Spleen (tissue), 11 donors: ENCODE measurements at regions not wholly inside any gene's neighbourhood (a gene's known extent, or its start where the extent isn't known, plus 50 kb on each side); places are given as distances from the start of the nearest gene placed in this dataset.

ENCODE experiments used
- DNase-seq: peaks from one replicate; pipeline ENCODE4 v3.0.0-alpha.2; 2020
- H3K27ac ChIP-seq, 8 donors: fragments of 200-600 bp; sonication (generic) in 7 of 8; 1 replicate in 4 of 8; 2 replicates in 4 of 8; pipeline versions ENCODE4 v1.5.0 to v1.8.0; 2016 to 2021; ENCODE audit warnings: inconsistent platforms in 4 of 8, mild to moderate bottlenecking in 4 of 8, moderate library complexity in 1 of 8
- H3K27me3 ChIP-seq, 7 donors: fragments of 200-600 bp; sonication (generic) in 6 of 7; replicated peaks in 1 of 7; 1 replicate in 4 of 7; 2 replicates in 3 of 7; pipeline versions ENCODE4 v1.5.0 to v1.8.0; 2016 to 2021; ENCODE audit warnings: inconsistent platforms in 3 of 7, mild to moderate bottlenecking in 1 of 7
- H3K36me3 ChIP-seq, 6 donors: fragments of 200-600 bp; sonication (generic) in 5 of 6; 1 replicate in 4 of 6; 2 replicates in 2 of 6; pipeline versions ENCODE4 v1.5.0 to v1.8.0; 2016 to 2021; ENCODE audit warnings: inconsistent platforms in 2 of 6
- H3K4me1 ChIP-seq, 6 donors: fragments of 200-600 bp; sonication (generic) in 5 of 6; 1 replicate in 3 of 6; 2 replicates in 3 of 6; pipeline versions ENCODE4 v1.5.0 to v1.8.0; 2016 to 2021; ENCODE audit warnings: inconsistent platforms in 3 of 6
- H3K4me3 ChIP-seq, 8 donors: fragments of 200-600 bp; sonication (generic) in 7 of 8; 1 replicate in 4 of 8; 2 replicates in 4 of 8; pipeline versions ENCODE4 v1.5.0 to v1.8.0; 2016 to 2021; ENCODE audit warnings: inconsistent platforms in 4 of 8, mild to moderate bottlenecking in 4 of 8, moderate library complexity in 2 of 8
- H3K9me3 ChIP-seq, 8 donors: fragments of 200-600 bp; sonication (generic) in 7 of 8; 1 replicate in 4 of 8; 2 replicates in 4 of 8; pipeline versions ENCODE4 v1.5.0 to v1.8.0; 2016 to 2021; ENCODE audit warnings: inconsistent platforms in 4 of 8
- CTCF ChIP-seq, 11 experiments: fragments of 200-600 bp in 7 of 11; fragments of 450-650 bp in 4 of 11; sonication (generic) in 4 of 11; IDR thresholded peaks in 8 of 11; conservative IDR thresholded peaks in 3 of 11; 1 replicate in 7 of 11; 2 replicates in 4 of 11; pipeline versions ENCODE4 v1.4.0 to v1.8.0; 2016 to 2021; ENCODE audit warnings: antibody characterized with exemption in 11 of 11, inconsistent platforms in 4 of 11, mild to moderate bottlenecking in 1 of 11
- POLR2A ChIP-seq, 3 donors: fragments of 450-650 bp; IDR thresholded peaks; one replicate each; pipeline ENCODE4 v1.5.1; 2017; ENCODE audit warnings: antibody characterized with exemption in 3 of 3, mild to moderate bottlenecking in 1 of 3
- POLR2AphosphoS5 ChIP-seq, 3 donors: sonication (generic); formaldehyde crosslinking; IDR thresholded peaks; one replicate each; pipeline ENCODE4 v1.5.1; 2017; ENCODE audit warnings: antibody characterized with exemption in 3 of 3
- WGBS, 5 donors: extraction: QIAGEN DNeasy Blood & Tissue Kit in 3 of 5; methylation state at CpG; one replicate each; pipeline versions ENCODE4 v1.1.5 to v1.1.7; 2013 to 2018; 5-methylcytosine and 5-hydroxymethylcytosine counted together
- intact Hi-C: fragments of 100-400 bp; cut with DNase I; formaldehyde crosslinking; loops from one replicate; pipeline ENCODE4 v1.15.0; 2023; ENCODE audit warnings: low total_unique reads
- donor health status: healthy with polysubstance abuse.
- donor health status: DM: no; HTN: no; CAD: no; lungs with moderate emphysema.
- donor health status: DM: no; HTN: no; CAD: no.
- donor health status: Bipolar disorder and iron deficiency.
- donor health status: healthy.
- donor health status: DM: no; HTN: no; CAD: no.
- donor health status: DM: yes; HTN: yes; CAD: no.

DNA sequence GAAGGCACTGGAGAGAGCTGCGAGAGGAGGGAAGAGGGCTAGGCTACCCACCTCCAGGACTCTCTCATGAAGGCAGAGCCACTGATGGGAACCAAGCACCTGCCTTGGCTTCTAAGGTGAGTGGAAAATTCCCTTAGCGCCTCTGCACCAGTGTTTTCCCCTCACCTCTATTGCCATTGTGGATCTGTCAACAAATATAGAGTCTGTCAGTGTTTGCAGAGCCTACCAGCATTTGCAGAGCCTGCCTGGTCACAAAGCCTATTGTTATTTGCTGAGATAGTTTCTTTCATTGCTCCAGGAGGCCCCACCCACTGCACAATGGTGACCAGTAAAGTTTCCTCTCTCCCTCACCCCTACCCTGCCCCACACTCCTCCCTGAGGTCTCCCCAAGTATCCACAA lies 141.9 kb downstream of the MRPL14 start:
- no peak overlapping the region for H3K4me3 ChIP-seq
- no peak for DNase-seq
- no peak overlapping the region for H3K27ac ChIP-seq
- TF ChIP-seq POLR2AphosphoS5 (IDR thresholded peaks at IDR 0.05), result no peak
- no peaks in the 10 kb centered on the region for H3K36me3 ChIP-seq
- 82 to 94% (median 90%) methylated on average over 2 of the region's 2 CpGs for WGBS, 5 donors
- no peaks in the 10 kb centered on the region for H3K9me3 ChIP-seq
- H3K4me1 ChIP-seq, result peaks cover 0 to 14% (median 0%) of the 10 kb centered on the region in 6 donors
- H3K27me3 ChIP-seq, result peaks cover 0 to 30% (median 0%) of the 10 kb centered on the region in 7 donors
- intact Hi-C loops, result no loop called here

- no peak overlapping the region for H3K27ac ChIP-seq
- no peaks in the 10 kb centered on the region for H3K36me3 ChIP-seq
- 87 to 93% (median 91%) methylated on average over 16 of the region's 16 CpGs for WGBS, 5 donors
- peaks cover 0 to 14% (median 0%) of the 10 kb centered on the region in 6 donors for H3K4me1 ChIP-seq
- H3K9me3 ChIP-seq, result no peaks in the 10 kb centered on the region
- H3K4me3 ChIP-seq, result no peak overlapping the region
- H3K27me3 ChIP-seq, result peaks cover 0 to 35% (median 0%) of the 10 kb centered on the region in 7 donors
- intact Hi-C loops, result no loop called here
- TF ChIP-seq POLR2A (IDR thresholded peaks at IDR 0.05) (no peak), CTCF (IDR thresholded peaks at IDR 0.05 in 8 of 11, conservative IDR thresholded peaks at IDR 0.05 in 3 of 11) (no peak), POLR2AphosphoS5 (IDR thresholded peaks at IDR 0.05) (no peak)
- DNase-seq, result no peak
Observed at GRCh38 chr6:43984442-43985321, 142.6 kb downstream of the MRPL14 start.

DNA sequence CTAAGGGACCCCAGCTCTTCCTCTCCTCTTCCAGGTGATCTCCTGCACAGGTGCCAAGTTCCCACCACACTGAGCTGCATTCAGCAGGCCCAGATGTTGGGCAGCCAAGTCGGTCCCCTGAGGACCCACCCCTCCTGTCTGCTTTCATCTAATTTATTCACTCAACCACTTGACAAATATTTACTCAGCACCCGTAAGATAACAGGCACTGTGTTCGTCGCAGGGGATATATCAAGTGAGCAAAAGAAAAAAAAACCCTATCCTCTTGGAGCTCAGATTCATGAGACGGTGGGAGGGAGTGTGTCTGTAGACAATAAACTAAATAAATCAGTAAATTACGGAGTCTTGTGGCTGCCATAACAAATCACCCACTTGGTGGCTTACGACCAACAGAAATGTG lies 143.6 kb downstream of the MRPL14 start:
- intact Hi-C loops, result no loop called here
- H3K36me3 ChIP-seq, result no peaks in the 10 kb centered on the region
- peaks cover 0 to 44% (median 0%) of the 10 kb centered on the region in 7 donors for H3K27me3 ChIP-seq
- WGBS, 5 donors, result 75 to 90% (median 85%) methylated on average over 6 to 7 of the region's 7 CpGs
- H3K9me3 ChIP-seq, result no peaks in the 10 kb centered on the region
- TF ChIP-seq POLR2AphosphoS5 (IDR thresholded peaks at IDR 0.05), result no peak
- no peak for TF ChIP-seq POLR2A (IDR thresholded peaks at IDR 0.05)
- no peak for TF ChIP-seq CTCF (IDR thresholded peaks at IDR 0.05 in 8 of 11, conservative IDR thresholded peaks at IDR 0.05 in 3 of 11)
- H3K4me1 ChIP-seq, result peaks cover 0 to 14% (median 0%) of the 10 kb centered on the region in 6 donors
- H3K27ac ChIP-seq, result no peak overlapping the region
- no peak for DNase-seq
- no peak overlapping the region for H3K4me3 ChIP-seq

DNA sequence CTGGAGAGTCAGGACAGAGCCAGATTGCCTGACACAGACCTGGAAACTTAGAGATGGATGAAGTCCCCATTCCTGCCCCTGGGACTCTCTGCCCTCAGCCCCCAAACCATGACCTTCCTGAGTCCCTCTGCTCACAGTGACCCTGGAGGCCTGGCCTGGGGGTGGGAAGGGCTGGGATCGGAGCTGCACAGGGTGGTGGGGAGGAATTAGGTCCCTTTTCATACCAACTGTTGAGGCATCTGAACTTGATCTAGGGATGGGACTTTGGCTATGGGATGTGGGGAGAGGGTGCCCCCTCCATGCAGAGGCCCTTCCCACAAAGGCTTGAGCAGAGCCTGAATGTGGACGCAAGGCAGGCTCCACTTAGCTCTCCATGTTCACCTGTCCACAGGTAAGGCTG lies 144.1 kb downstream of the MRPL14 start:
- no peak for DNase-seq
- Histone ChIP-seq H3K36me3 (no peaks in the 10 kb centered on the region), H3K9me3 (no peaks in the 10 kb centered on the region), H3K4me1 (peaks cover 0 to 14% (median 0%) of the 10 kb centered on the region in 6 donors), H3K27ac (no peak overlapping the region), H3K27me3 (peaks cover 0 to 47% (median 0%) of the 10 kb centered on the region in 7 donors), H3K4me3 (no peak overlapping the region)
- TF ChIP-seq CTCF (IDR thresholded peaks at IDR 0.05 in 8 of 11, conservative IDR thresholded peaks at IDR 0.05 in 3 of 11) (no peak), POLR2A (IDR thresholded peaks at IDR 0.05) (no peak), POLR2AphosphoS5 (IDR thresholded peaks at IDR 0.05) (no peak)
- 41 to 98% (median 66%) methylated on average over 1 to 2 of the region's 2 CpGs for WGBS, 5 donors
- intact Hi-C loops, result no loop called here
